ENCODE measurements at regions not wholly inside any gene's neighbourhood (a gene's known extent, or its start where the extent isn't known, plus 50 kb on each side); places are given as distances from the start of the nearest gene placed in this dataset.

GRCh38 chr2:67716895-67717396, 319.8 kb downstream of the ETAA1 start:
- Mint-ChIP-seq H3K27ac (ENCODE audit: unreplicated experiment) (no peak overlapping the region), H3K36me3 (ENCODE audit: unreplicated experiment) (no peaks in the 10 kb centered on the region)
- no peak for DNase-seq (ENCODE audit: extremely low spot score, unreplicated experiment)

GRCh38 chr2:67717692-67718091, 320.6 kb downstream of the ETAA1 start:
- H3K27ac Mint-ChIP-seq (ENCODE audit: unreplicated experiment) = no peak overlapping the region
- no peak for TF ChIP-seq CTCF (IDR thresholded peaks at IDR 0.05)
- DNase-seq (ENCODE audit: extremely low spot score, unreplicated experiment) = no peak
- H3K36me3 Mint-ChIP-seq (ENCODE audit: unreplicated experiment) = no peaks in the 10 kb centered on the region
- no peak overlapping the region for H3K4me3 Mint-ChIP-seq (ENCODE audit: unreplicated experiment)
- H3K4me1 Mint-ChIP-seq (ENCODE audit: unreplicated experiment) = no peaks in the 10 kb centered on the region
- H3K27me3 Mint-ChIP-seq (ENCODE audit: unreplicated experiment) = no peaks in the 10 kb centered on the region
- H3K9me3 Mint-ChIP-seq (ENCODE audit: unreplicated experiment) = no peaks in the 10 kb centered on the region

More at GRCh38 chr2:67716895-67717396, 319.8 kb downstream of the ETAA1 start:
- TF ChIP-seq CTCF (IDR thresholded peaks at IDR 0.05) = no peak
- no peaks in the 10 kb centered on the region for H3K4me1 Mint-ChIP-seq (ENCODE audit: unreplicated experiment)
- H3K9me3 Mint-ChIP-seq (ENCODE audit: unreplicated experiment) = no peaks in the 10 kb centered on the region
- H3K4me3 Mint-ChIP-seq (ENCODE audit: unreplicated experiment) = no peak overlapping the region
- H3K27me3 Mint-ChIP-seq (ENCODE audit: unreplicated experiment) = peaks cover 5% of the 10 kb centered on the region

GRCh38 chr2:67719351-67719750, 322.2 kb downstream of the ETAA1 start:
- H3K36me3 Mint-ChIP-seq (ENCODE audit: unreplicated experiment) = no peaks in the 10 kb centered on the region
- no peaks in the 10 kb centered on the region for H3K9me3 Mint-ChIP-seq (ENCODE audit: unreplicated experiment)
- no peak for DNase-seq (ENCODE audit: extremely low spot score, unreplicated experiment)
- no peak overlapping the region for H3K4me3 Mint-ChIP-seq (ENCODE audit: unreplicated experiment)
- H3K4me1 Mint-ChIP-seq (ENCODE audit: unreplicated experiment) = no peaks in the 10 kb centered on the region
- peaks cover 3% of the 10 kb centered on the region for H3K27me3 Mint-ChIP-seq (ENCODE audit: unreplicated experiment)
- TF ChIP-seq CTCF (IDR thresholded peaks at IDR 0.05) = no peak
- no peak overlapping the region for H3K27ac Mint-ChIP-seq (ENCODE audit: unreplicated experiment)

- H3K27ac Mint-ChIP-seq (ENCODE audit: unreplicated experiment) = no peak overlapping the region
- no peaks in the 10 kb centered on the region for H3K36me3 Mint-ChIP-seq (ENCODE audit: unreplicated experiment)
- H3K4me1 Mint-ChIP-seq (ENCODE audit: unreplicated experiment) = no peaks in the 10 kb centered on the region
- peaks cover 3% of the 10 kb centered on the region for H3K27me3 Mint-ChIP-seq (ENCODE audit: unreplicated experiment)
- DNase-seq (ENCODE audit: extremely low spot score, unreplicated experiment) = no peak
- no peak for TF ChIP-seq CTCF (IDR thresholded peaks at IDR 0.05)
- no peak overlapping the region for H3K4me3 Mint-ChIP-seq (ENCODE audit: unreplicated experiment)
- H3K9me3 Mint-ChIP-seq (ENCODE audit: unreplicated experiment) = no peaks in the 10 kb centered on the region
These were observed 324.4 kb downstream of the ETAA1 start for GRCh38 chr2:67721516-67721915.

- no peak overlapping the region for H3K4me3 Mint-ChIP-seq (ENCODE audit: unreplicated experiment)
- TF ChIP-seq CTCF (IDR thresholded peaks at IDR 0.05) = no peak
- H3K4me1 Mint-ChIP-seq (ENCODE audit: unreplicated experiment) = no peaks in the 10 kb centered on the region
- H3K27me3 Mint-ChIP-seq (ENCODE audit: unreplicated experiment) = peaks cover 6% of the 10 kb centered on the region
- no peak overlapping the region for H3K27ac Mint-ChIP-seq (ENCODE audit: unreplicated experiment)
- H3K36me3 Mint-ChIP-seq (ENCODE audit: unreplicated experiment) = no peaks in the 10 kb centered on the region
- H3K9me3 Mint-ChIP-seq (ENCODE audit: unreplicated experiment) = no peaks in the 10 kb centered on the region
- DNase-seq (ENCODE audit: extremely low spot score, unreplicated experiment) = no peak
These were observed 327.1 kb downstream of the ETAA1 start for GRCh38 chr2:67724261-67724660.

Measured in osteocyte (in vitro differentiated cells).